ENCODE measurements at regions not wholly inside any gene's neighbourhood (a gene's known extent, or its start where the extent isn't known, plus 50 kb on each side); places are given as distances from the start of the nearest gene placed in this dataset.

DNA sequence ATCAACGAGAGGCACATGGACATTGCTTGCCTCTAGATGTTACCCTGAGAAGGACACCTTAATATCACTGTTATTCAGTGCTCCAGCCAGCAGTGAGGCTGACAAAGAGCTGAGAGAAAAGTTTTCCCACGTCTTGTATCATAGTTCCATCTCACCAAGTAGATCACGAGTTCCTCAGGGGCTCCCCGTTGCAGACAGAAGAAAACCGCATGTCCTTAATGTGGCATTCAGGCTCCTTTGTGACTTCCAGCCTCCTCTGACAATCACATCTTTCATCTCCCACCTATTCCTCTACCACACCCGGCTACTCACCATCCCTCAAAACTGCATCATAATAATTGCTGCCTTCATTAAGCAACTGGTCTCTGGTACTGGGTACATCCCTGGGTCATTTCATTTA, 75.3 kb downstream of the DMRTA2 start:
- no peak overlapping the region for H3K27ac ChIP-seq
- TF ChIP-seq ZFX (IDR thresholded peaks at IDR 0.05; ENCODE audit: borderline replicate concordance), result no peak
- TF ChIP-seq, protein P1, sequence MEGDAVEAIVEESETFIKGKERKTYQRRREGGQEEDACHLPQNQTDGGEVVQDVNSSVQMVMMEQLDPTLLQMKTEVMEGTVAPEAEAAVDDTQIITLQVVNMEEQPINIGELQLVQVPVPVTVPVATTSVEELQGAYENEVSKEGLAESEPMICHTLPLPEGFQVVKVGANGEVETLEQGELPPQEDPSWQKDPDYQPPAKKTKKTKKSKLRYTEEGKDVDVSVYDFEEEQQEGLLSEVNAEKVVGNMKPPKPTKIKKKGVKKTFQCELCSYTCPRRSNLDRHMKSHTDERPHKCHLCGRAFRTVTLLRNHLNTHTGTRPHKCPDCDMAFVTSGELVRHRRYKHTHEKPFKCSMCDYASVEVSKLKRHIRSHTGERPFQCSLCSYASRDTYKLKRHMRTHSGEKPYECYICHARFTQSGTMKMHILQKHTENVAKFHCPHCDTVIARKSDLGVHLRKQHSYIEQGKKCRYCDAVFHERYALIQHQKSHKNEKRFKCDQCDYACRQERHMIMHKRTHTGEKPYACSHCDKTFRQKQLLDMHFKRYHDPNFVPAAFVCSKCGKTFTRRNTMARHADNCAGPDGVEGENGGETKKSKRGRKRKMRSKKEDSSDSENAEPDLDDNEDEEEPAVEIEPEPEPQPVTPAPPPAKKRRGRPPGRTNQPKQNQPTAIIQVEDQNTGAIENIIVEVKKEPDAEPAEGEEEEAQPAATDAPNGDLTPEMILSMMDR (IDR thresholded peaks at IDR 0.05), result no peak

DNA sequence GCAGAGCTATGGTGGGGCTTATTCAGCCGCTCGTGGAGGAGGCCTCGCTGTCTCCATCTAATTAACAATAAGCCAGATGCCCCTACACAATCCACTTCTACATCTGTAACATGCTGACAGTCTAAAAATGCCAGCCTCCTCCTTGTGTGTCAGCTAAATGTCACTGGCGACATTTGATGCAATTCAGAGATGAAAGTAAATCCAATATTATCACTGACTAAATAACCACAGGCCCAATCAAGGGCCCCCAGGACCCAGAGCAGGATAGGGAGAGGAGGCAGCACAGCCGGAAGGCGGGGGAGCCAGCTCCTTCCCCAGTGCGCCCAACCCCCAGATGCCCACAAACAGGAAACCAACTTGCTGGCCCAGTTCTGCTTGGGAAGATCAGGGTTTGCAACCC, 76.6 kb downstream of the DMRTA2 start:
- no peak for TF ChIP-seq ZFX (IDR thresholded peaks at IDR 0.05; ENCODE audit: borderline replicate concordance)
- TF ChIP-seq, protein P1 (IDR thresholded peaks at IDR 0.05), result no peak
- no peak overlapping the region for H3K27ac ChIP-seq

DNA sequence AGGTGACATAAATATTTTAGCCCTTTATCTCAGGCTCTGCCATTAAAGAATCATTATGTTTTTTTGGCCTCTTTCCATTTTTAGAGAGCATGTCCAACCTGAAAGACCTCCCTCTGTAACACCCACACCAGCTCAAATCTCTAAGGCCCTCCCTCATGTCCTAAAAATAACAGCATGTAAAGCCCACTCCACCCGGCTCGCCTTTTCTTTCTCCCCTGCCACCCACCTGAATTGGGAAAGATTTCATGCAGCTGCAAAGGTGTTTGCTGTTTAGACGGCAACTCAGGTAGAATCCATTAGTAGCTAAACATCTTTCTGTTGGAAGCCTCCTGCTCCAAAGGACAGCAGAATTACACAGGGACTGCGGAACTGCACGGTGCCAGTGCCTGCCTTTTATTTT, 79.9 kb downstream of the DMRTA2 start:
- TF ChIP-seq, protein P1 (IDR thresholded peaks at IDR 0.05), result no peak
- TF ChIP-seq ZFX (IDR thresholded peaks at IDR 0.05; ENCODE audit: borderline replicate concordance), result no peak
- no peak overlapping the region for H3K27ac ChIP-seq

DNA sequence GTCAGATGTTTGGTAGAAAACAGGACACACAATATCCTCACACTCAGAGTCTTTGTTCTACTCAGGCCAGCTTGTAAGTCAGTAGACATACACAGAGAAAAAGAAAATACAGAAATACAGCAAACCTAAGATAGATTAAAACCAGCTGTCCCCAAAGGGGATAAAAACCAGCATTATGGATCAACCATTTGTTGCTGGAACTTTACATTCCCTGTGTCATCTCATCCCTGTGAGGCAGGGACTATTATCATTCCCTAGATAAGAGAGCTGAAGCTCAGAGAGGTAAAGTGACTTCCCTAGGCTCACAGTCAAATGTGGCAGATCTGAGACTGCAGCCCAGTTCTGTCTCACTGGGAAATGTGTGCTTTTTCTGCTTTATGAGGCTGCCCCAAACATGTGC, 80.7 kb downstream of the DMRTA2 start:
- no peak overlapping the region for H3K27ac ChIP-seq
- TF ChIP-seq ZFX (IDR thresholded peaks at IDR 0.05; ENCODE audit: borderline replicate concordance), result no peak
- TF ChIP-seq, protein P1 (IDR thresholded peaks at IDR 0.05), result no peak

DNA sequence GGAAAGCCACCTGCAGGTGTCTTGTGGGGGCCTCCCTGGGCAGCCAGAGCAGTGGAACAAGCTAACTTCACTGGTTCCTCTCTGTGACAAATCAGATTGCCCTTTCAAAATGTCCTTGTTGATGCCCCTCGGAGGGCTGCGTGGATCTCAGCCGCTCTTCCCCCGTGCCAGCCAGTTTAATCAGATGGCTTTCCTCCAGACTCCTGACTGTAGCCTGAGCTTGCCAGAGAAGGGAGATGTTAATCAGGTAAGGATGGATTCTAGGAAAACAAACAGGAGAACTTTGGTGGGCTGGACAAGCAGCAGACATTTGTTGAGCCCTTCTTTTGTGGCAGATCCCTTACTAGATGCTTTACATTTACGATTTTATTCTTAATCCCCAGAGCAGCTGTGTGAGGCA, 88.2 kb downstream of the DMRTA2 start:
- no peak overlapping the region for H3K27ac ChIP-seq
- TF ChIP-seq, protein P1 (IDR thresholded peaks at IDR 0.05), result no peak
- TF ChIP-seq ZFX (IDR thresholded peaks at IDR 0.05; ENCODE audit: borderline replicate concordance), result no peak

DNA sequence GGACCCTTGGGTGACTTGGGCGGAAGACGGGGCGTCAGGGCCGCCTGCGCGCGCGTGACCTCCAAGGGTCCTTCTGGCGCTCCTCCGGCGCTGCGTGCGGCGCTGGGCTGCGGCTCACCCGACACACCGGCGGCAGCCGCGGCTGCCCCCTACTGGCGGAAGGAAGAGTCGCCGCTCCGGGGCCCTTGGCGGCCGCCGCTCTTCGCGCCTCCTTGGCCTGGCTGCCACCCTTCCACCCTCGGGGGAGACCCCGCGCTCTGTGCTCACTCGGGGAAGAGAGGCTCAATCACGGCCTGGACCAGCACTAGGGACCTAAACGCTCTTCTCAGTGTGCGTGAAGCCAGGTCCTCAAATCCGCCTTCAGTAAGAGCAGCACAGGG, 89.7 kb downstream of the DMRTA2 start:
- TF ChIP-seq ZFX (IDR thresholded peaks at IDR 0.05; ENCODE audit: borderline replicate concordance), result no peak
- TF ChIP-seq, protein P1 (IDR thresholded peaks at IDR 0.05), result peak; percentile 76
- H3K27ac ChIP-seq, result peak overlapping the region; percentile 37; the same call in 1 of the 2 replicates

DNA sequence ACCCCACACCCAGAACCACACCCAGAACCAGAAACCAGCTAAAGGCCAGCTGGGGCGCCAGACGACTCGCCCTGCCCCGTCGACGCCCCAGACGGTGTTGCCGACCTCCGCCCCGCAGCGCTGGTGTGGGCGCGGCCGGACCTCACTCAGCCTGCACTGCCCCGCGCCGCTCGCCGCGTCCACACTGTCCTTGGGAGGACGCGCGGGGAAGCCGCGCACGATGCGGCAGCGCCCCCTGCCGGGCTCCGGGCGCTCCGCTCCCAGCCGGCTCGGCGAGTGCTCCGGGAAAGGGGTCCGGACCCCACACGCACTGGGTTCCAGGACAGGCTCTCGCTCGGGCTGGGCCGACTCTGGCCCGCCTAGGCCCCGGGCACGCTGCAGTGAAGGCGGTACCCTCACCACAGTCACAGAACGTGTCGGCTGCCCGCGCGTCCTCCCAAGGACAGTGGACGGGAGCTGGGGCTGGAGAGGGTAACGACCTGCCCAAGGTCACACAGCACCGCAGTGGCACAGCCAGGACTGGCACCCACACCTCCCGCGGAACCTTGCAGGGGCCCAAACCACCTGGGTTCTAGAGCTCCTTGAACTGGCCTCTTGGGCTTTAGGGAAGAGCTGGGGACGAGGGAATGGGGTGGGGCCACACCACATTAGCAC, 90.2 kb downstream of the DMRTA2 start:
- peak overlapping the region; percentile 37; the same call in 1 of the 2 replicates for H3K27ac ChIP-seq
- TF ChIP-seq, protein P1 (IDR thresholded peaks at IDR 0.05), result peak; percentile 94
- no peak for TF ChIP-seq ZFX (IDR thresholded peaks at IDR 0.05; ENCODE audit: borderline replicate concordance)
